Right lobe of liver (tissue), 6 donors: ENCODE measurements at regions not wholly inside any gene's neighbourhood (a gene's known extent, or its start where the extent isn't known, plus 50 kb on each side); places are given as distances from the start of the nearest gene placed in this dataset.
A peak's percentile ranks its signal among the peaks of the same experiment; 100 is the strongest.

Source experiments
- ATAC-seq, 4 donors: fragments of 200-7000 bp; cut with Tn5 transposase; one replicate each; pipeline ENCODE4 v1.9.1; 2020; ENCODE audit warnings: mild to moderate bottlenecking in 4 of 4, moderate library complexity in 4 of 4
- DNase-seq, 3 donors: peaks; one replicate each; pipeline ENCODE4 v3.0.0-alpha.2; 2020
- H3K27ac ChIP-seq, 3 donors: fragments of 200-600 bp; one replicate each; pipeline ENCODE4 v1.8.0; 2022
- H3K27me3 ChIP-seq, 2 donors: fragments of 200-600 bp; one replicate each; pipeline ENCODE4 v1.8.0; 2022
- H3K36me3 ChIP-seq, 4 donors: fragments of 200-600 bp; sonication (generic) in 1 of 4; one replicate each; pipeline versions ENCODE4 v1.5.1 to v1.8.0; 2017 to 2022; ENCODE audit warnings: control low read depth in 1 of 4
- H3K4me1 ChIP-seq, 4 donors: fragments of 200-600 bp; sonication (generic) in 1 of 4; one replicate each; pipeline versions ENCODE4 v1.5.1 to v1.8.0; 2017 to 2022; ENCODE audit warnings: control low read depth in 1 of 4
- H3K4me3 ChIP-seq, 3 donors: fragments of 200-600 bp; one replicate each; pipeline ENCODE4 v1.8.0; 2022
- H3K9me3 ChIP-seq, 4 donors: fragments of 200-600 bp; sonication (generic) in 1 of 4; one replicate each; pipeline versions ENCODE4 v1.5.1 to v1.8.0; 2017 to 2022; ENCODE audit warnings: control low read depth in 1 of 4
- POLR2A ChIP-seq: fragments of 450-650 bp; IDR thresholded peaks from one replicate; pipeline ENCODE4 v1.6.1; 2017; ENCODE audit warnings: antibody characterized with exemption, mild to moderate bottlenecking
- WGBS: methylation state at CpG from one replicate; pipeline ENCODE4 v1.1.6; 2018; ENCODE audit warnings: low coverage, low lambda C conversion rate; ENCODE audit not compliant: insufficient coverage; ENCODE audit errors: missing lambda C conversion rate; 5-methylcytosine and 5-hydroxymethylcytosine counted together
- intact Hi-C, 2 donors: fragments of 100-400 bp; cut with DNase I; formaldehyde crosslinking; loops; one replicate each; pipeline versions ENCODE4 v1.11.2 to v1.14.1; 2022
- TF ChIP-seq, protein P1 (sequence below), 4 donors: fragments of 200-600 bp in 3 of 4; fragments of 450-650 bp in 1 of 4; IDR thresholded peaks; one replicate each; pipeline versions ENCODE4 v1.5.1 to v1.8.0; 2016 to 2022; ENCODE audit warnings: antibody characterized with exemption in 4 of 4, mild to moderate bottlenecking in 2 of 4
- donor health status: DM: no; HTN: yes; CAD: no.
- donor health status: DM: no; HTN: no; CAD: no.
- donor health status: DM: no; HTN: no; CAD: no.
- donor health status: DM: no; HTN: yes; CAD: no.
- donor health status: DM: no; HTN: yes; CAD: no.

DNA sequence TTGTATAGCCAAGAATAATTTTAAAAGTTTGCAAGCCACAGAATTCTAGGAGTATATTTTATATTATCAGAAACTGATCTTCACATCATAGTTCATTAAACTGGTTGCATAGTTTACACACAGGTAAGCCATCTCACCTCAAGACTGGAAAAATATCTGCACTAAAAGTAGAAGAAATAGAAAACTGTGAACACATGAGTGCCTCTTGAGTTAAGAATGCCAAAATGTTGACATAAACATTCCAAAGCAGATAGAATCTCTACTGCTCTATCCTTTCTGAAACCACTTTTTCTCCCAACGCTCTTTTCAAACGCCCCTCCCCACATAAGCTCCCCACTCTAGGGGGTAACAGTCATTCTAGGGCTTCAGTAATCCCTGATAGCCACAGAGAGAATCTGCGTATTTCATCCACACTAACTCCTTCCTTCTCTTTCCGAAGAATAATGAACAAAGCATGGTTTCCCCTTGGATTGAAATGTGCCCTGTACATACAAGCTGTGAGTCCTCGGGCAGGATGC lies 201.5 kb downstream of the IRS2 start:
- H3K27me3 ChIP-seq: no peaks in the 10 kb centered on the region
- H3K36me3 ChIP-seq: no peaks in the 10 kb centered on the region
- ATAC-seq (no peak), DNase-seq (no peak)
- no peak overlapping the region for H3K27ac ChIP-seq
- intact Hi-C loops: no loop called here
- no peak overlapping the region for H3K4me3 ChIP-seq
- 58% methylated on average over 5 of the region's 5 CpGs for WGBS
- TF ChIP-seq POLR2A: no peak
- TF ChIP-seq, protein P1, sequence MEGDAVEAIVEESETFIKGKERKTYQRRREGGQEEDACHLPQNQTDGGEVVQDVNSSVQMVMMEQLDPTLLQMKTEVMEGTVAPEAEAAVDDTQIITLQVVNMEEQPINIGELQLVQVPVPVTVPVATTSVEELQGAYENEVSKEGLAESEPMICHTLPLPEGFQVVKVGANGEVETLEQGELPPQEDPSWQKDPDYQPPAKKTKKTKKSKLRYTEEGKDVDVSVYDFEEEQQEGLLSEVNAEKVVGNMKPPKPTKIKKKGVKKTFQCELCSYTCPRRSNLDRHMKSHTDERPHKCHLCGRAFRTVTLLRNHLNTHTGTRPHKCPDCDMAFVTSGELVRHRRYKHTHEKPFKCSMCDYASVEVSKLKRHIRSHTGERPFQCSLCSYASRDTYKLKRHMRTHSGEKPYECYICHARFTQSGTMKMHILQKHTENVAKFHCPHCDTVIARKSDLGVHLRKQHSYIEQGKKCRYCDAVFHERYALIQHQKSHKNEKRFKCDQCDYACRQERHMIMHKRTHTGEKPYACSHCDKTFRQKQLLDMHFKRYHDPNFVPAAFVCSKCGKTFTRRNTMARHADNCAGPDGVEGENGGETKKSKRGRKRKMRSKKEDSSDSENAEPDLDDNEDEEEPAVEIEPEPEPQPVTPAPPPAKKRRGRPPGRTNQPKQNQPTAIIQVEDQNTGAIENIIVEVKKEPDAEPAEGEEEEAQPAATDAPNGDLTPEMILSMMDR (IDR thresholded peaks at IDR 0.05): no peak
- H3K4me1 ChIP-seq: peaks cover 0 to 6% (median 2%) of the 10 kb centered on the region in 4 donors
- no peaks in the 10 kb centered on the region for H3K9me3 ChIP-seq

DNA sequence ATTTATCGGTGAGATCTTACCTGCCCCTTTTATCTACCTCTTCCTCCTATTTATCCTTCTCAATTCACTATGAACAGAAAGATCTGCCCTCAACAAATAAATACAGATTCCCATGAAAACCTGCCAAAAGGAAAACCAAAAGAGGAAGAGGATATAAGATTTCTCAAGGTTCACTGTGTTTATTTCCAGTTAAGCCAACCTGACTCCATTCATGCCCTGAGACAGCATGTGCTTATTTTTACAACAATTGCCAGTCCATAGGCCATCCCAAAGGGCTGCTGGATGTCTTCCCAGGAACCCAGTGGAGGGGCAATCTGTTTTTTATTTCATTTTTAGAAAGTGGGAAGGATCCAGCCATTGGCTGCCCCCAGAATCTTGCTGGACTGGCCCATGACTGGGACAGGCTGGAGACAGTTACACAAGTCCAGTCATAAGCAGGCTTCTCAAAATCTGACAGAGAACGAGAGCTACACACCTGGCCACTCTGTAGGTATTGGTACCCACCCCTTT lies 209.1 kb downstream of the IRS2 start:
- intact Hi-C loops: no loop called here
- no peak overlapping the region for H3K4me3 ChIP-seq
- peaks cover 0 to 3% (median 0%) of the 10 kb centered on the region in 4 donors for H3K4me1 ChIP-seq
- no peaks in the 10 kb centered on the region for H3K9me3 ChIP-seq
- H3K27ac ChIP-seq: no peak overlapping the region
- ATAC-seq: no peak
- no peaks in the 10 kb centered on the region for H3K36me3 ChIP-seq
- no peaks in the 10 kb centered on the region for H3K27me3 ChIP-seq
- TF ChIP-seq, protein P1 (IDR thresholded peaks at IDR 0.05): no peak
- TF ChIP-seq POLR2A: no peak
- DNase-seq: no peak
- WGBS: 73% methylated on average over 2 of the region's 2 CpGs

- Histone ChIP-seq H3K27ac (no peak overlapping the region), H3K9me3 (no peaks in the 10 kb centered on the region), H3K4me1 (peaks cover 0 to 4% (median 0%) of the 10 kb centered on the region in 4 donors), H3K36me3 (no peaks in the 10 kb centered on the region), H3K4me3 (no peak overlapping the region), H3K27me3 (no peaks in the 10 kb centered on the region)
- TF ChIP-seq, protein P1 (IDR thresholded peaks at IDR 0.05): no peak
- no peak for TF ChIP-seq POLR2A
- intact Hi-C loops: no loop called here
- DNase-seq (no peak), ATAC-seq (peak in 1 of 4 donors; percentile 35)
- WGBS: 75% methylated on average over 6 of the region's 6 CpGs
Observed at GRCh38 chr13:109576331-109576813, 210.0 kb downstream of the IRS2 start.

DNA sequence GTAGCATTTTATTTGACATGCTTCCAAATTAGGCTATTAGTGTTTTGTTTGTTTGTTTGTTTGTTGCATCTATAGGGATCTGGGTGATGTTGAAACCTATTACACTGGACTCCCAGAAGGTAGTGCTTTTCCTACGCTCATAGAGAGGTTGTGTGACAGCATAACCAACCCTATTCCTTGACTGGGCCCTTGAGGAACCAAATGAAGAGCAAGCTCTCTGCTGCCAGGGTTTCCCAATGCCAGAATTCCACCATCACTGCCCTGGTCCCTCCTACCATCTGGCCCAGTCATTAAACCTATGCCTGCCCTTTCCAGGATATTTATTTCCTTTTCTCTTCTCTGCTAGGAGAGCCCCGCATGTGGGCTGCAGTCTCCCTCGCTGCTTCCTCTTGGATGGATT lies 210.6 kb downstream of the IRS2 start:
- peaks cover 0 to 4% (median 0%) of the 10 kb centered on the region in 4 donors for H3K4me1 ChIP-seq
- H3K27ac ChIP-seq: no peak overlapping the region
- intact Hi-C loops: no loop called here
- TF ChIP-seq, protein P1 (IDR thresholded peaks at IDR 0.05): no peak
- TF ChIP-seq POLR2A: no peak
- no peak overlapping the region for H3K4me3 ChIP-seq
- ATAC-seq (no peak), DNase-seq (no peak)
- H3K36me3 ChIP-seq: no peaks in the 10 kb centered on the region
- WGBS: 84% methylated on average over 3 of the region's 3 CpGs
- no peaks in the 10 kb centered on the region for H3K27me3 ChIP-seq
- no peaks in the 10 kb centered on the region for H3K9me3 ChIP-seq
